ENCODE measurements at regions not wholly inside any gene's neighbourhood (a gene's known extent, or its start where the extent isn't known, plus 50 kb on each side); places are given as distances from the start of the nearest gene placed in this dataset.

DNA sequence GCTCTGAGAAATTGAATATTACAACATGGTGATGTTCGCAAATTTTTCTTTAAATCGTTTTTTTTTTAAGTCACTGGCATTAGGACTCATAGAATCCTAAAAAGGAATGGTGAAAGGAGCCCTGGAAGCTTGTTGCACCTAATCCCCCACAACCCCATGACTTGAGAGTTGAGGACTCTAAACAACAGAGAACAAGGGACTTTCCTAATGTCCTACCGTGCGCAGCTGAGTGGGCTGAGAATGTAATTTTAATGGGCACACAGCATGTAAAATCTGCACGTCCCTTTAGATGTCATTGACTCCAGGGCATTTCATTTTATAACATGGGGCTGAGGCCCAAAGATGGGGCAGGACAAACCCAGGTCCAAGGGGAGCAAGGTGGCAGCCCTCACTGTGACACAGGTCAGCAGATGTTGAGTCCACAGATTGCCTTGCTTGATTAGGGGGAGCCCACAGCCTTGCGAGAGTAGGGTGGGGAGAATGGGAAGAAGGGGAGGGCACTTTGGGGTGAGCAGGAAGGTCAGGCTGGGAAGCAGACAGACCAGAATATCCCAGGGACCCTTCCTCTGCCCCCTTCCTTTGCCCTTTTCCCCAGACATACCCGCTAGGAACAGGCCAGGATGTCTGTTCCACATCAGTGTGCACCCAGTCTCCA is 208.4 kb upstream of the ZMIZ1 start:
- H3K4me1 ChIP-seq: no peaks in the 10 kb centered on the region
- no peak overlapping the region for H3K27ac ChIP-seq
- TF ChIP-seq EP300 (IDR thresholded peaks at IDR 0.05): no peak
- no peak for TF ChIP-seq POLR2A (IDR thresholded peaks at IDR 0.05)
- no peak for TF ChIP-seq POLR2AphosphoS5 (IDR thresholded peaks at IDR 0.05)
- TF ChIP-seq, protein P1, sequence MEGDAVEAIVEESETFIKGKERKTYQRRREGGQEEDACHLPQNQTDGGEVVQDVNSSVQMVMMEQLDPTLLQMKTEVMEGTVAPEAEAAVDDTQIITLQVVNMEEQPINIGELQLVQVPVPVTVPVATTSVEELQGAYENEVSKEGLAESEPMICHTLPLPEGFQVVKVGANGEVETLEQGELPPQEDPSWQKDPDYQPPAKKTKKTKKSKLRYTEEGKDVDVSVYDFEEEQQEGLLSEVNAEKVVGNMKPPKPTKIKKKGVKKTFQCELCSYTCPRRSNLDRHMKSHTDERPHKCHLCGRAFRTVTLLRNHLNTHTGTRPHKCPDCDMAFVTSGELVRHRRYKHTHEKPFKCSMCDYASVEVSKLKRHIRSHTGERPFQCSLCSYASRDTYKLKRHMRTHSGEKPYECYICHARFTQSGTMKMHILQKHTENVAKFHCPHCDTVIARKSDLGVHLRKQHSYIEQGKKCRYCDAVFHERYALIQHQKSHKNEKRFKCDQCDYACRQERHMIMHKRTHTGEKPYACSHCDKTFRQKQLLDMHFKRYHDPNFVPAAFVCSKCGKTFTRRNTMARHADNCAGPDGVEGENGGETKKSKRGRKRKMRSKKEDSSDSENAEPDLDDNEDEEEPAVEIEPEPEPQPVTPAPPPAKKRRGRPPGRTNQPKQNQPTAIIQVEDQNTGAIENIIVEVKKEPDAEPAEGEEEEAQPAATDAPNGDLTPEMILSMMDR (IDR thresholded peaks at IDR 0.05): no peak
- DNase-seq: no peak
- ATAC-seq (ENCODE audit: low FRiP score in 2 of 2): no peak
- no peaks in the 10 kb centered on the region for H3K9me3 ChIP-seq
- WGBS, 2 donors: 89 to 93% methylated on average over 6 to 7 of the region's 7 CpGs
- H3K36me3 ChIP-seq: no peaks in the 10 kb centered on the region
- no peaks in the 10 kb centered on the region for H3K27me3 ChIP-seq
- H3K4me3 ChIP-seq: no peak overlapping the region

DNA sequence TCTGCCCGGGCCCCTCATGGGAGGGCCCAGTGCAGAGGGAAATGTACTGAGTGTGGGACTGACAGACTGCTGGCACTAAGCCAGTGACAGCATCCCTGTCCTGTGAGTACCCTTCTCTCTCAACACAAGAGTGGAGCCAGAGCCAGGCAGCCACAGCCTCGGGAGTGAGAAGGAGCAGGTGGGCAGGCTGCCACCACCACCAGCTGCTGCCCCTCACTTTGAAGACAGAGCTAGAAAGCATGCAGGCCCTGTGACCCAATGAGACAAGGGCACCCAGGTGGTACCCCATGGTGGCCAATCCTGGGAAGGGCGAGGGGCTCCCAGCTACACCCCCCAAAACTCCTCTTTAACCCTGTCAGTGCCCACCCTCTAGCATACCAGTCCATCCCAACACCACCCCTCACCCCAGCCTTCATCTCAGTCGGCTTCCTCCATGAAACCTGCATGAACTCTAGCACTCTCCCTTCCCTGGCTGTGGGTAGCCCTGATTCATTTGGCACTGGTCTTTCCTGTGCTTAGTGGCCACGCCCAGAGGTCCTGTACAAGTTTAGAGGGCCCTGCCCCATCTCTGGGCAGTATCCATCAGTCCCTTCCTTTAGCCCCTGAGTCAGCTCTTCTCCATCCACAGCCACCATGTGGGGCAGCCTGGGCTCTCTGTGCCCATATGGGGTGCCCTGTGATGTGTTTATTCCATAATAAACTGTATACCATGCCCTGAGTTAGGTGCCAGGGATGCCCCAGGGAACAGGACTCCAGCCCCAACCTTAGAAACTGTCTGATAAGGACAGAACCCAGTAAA is 207.0 kb upstream of the ZMIZ1 start:
- H3K9me3 ChIP-seq: no peaks in the 10 kb centered on the region
- H3K4me1 ChIP-seq: no peaks in the 10 kb centered on the region
- H3K4me3 ChIP-seq: no peak overlapping the region
- no peak for DNase-seq
- TF ChIP-seq POLR2A (IDR thresholded peaks at IDR 0.05): no peak
- TF ChIP-seq EP300 (IDR thresholded peaks at IDR 0.05): no peak
- TF ChIP-seq POLR2AphosphoS5 (IDR thresholded peaks at IDR 0.05): no peak
- TF ChIP-seq, protein P1 (IDR thresholded peaks at IDR 0.05): no peak
- WGBS, 2 donors: 73 to 75% methylated on average over 4 to 5 of the region's 5 CpGs
- H3K27me3 ChIP-seq: no peaks in the 10 kb centered on the region
- ATAC-seq (ENCODE audit: low FRiP score in 2 of 2): no peak
- no peak overlapping the region for H3K27ac ChIP-seq
- no peaks in the 10 kb centered on the region for H3K36me3 ChIP-seq

- no peak overlapping the region for H3K27ac ChIP-seq
- H3K9me3 ChIP-seq: no peaks in the 10 kb centered on the region
- no peak overlapping the region for H3K4me3 ChIP-seq
- H3K36me3 ChIP-seq: no peaks in the 10 kb centered on the region
- no peaks in the 10 kb centered on the region for H3K4me1 ChIP-seq
- 60 to 87% methylated on average over 4 of the region's 4 CpGs for WGBS, 2 donors
- DNase-seq (no peak), ATAC-seq (ENCODE audit: low FRiP score in 2 of 2) (no peak)
- H3K27me3 ChIP-seq: no peaks in the 10 kb centered on the region
- TF ChIP-seq POLR2A (IDR thresholded peaks at IDR 0.05) (no peak), POLR2AphosphoS5 (IDR thresholded peaks at IDR 0.05) (no peak), EP300 (IDR thresholded peaks at IDR 0.05) (no peak)
- TF ChIP-seq, protein P1 (IDR thresholded peaks at IDR 0.05): no peak
Observed at GRCh38 chr10:78862328-78862640, 206.5 kb upstream of the ZMIZ1 start.

- WGBS, 2 donors: 66 to 91% methylated on average over 9 of the region's 9 CpGs
- ATAC-seq (ENCODE audit: low FRiP score in 2 of 2) (no peak), DNase-seq (no peak)
- no peak for TF ChIP-seq POLR2AphosphoS5 (IDR thresholded peaks at IDR 0.05)
- TF ChIP-seq EP300 (IDR thresholded peaks at IDR 0.05): no peak
- TF ChIP-seq, protein P1 (IDR thresholded peaks at IDR 0.05): no peak
- TF ChIP-seq POLR2A (IDR thresholded peaks at IDR 0.05): no peak
- no peak overlapping the region for H3K27ac ChIP-seq
- no peaks in the 10 kb centered on the region for H3K4me1 ChIP-seq
- no peak overlapping the region for H3K4me3 ChIP-seq
- H3K36me3 ChIP-seq: no peaks in the 10 kb centered on the region
- no peaks in the 10 kb centered on the region for H3K27me3 ChIP-seq
- H3K9me3 ChIP-seq: no peaks in the 10 kb centered on the region
Observed at GRCh38 chr10:78863140-78863905, 205.4 kb upstream of the ZMIZ1 start.
